Smooth muscle cell (in vitro differentiated cells): ENCODE measurements at regions not wholly inside any gene's neighbourhood (a gene's known extent, or its start where the extent isn't known, plus 50 kb on each side); places are given as distances from the start of the nearest gene placed in this dataset.

Source experiments
- DNase-seq: peaks from one replicate; lab custom pipeline; 2025; ENCODE audit not compliant: unreplicated experiment; lab: John Stamatoyannopoulos, UW
- H2AFZ ChIP-seq: fragments of 200-600 bp; sonication (generic); 2 replicates; pipeline ENCODE4 v1.6.0; 2016; ENCODE audit warnings: antibody characterized with exemption, low read depth, mild to moderate bottlenecking
- H3F3A ChIP-seq: fragments of 200-600 bp; sonication (generic); 2 replicates; pipeline ENCODE4 v1.6.0; 2017; ENCODE audit warnings: antibody characterized with exemption, low read depth
- H3K27ac ChIP-seq: fragments of 200-600 bp; sonication (generic); 2 replicates; pipeline ENCODE4 v1.5.1; 2016; ENCODE audit warnings: low read depth, mild to moderate bottlenecking
- H3K27me3 ChIP-seq: fragments of 200-600 bp; sonication (generic); 2 replicates; pipeline ENCODE4 v1.6.1; 2016; ENCODE audit warnings: low read depth, mild to moderate bottlenecking
- H3K36me3 ChIP-seq: fragments of 200-600 bp; sonication (generic); 2 replicates; pipeline ENCODE4 v1.5.1; 2016; ENCODE audit warnings: low read depth
- H3K4me1 ChIP-seq: fragments of 200-600 bp; sonication (generic); 2 replicates; pipeline ENCODE4 v1.5.1; 2016; ENCODE audit warnings: low read depth
- H3K4me2 ChIP-seq: fragments of 200-600 bp; sonication (generic); 2 replicates; pipeline ENCODE4 v1.6.0; 2016; ENCODE audit warnings: mild to moderate bottlenecking
- H3K4me3 ChIP-seq: fragments of 200-600 bp; sonication (generic); 2 replicates; pipeline ENCODE4 v1.5.1; 2016; ENCODE audit warnings: mild to moderate bottlenecking
- H3K79me2 ChIP-seq: fragments of 200-600 bp; sonication (generic); 2 replicates; pipeline ENCODE4 v1.6.0; 2016; ENCODE audit warnings: low read depth, mild to moderate bottlenecking
- H3K9ac ChIP-seq: fragments of 200-600 bp; sonication (generic); 2 replicates; pipeline ENCODE4 v1.6.0; 2016; ENCODE audit warnings: low read depth
- H3K9me3 ChIP-seq: fragments of 200-600 bp; sonication (generic); replicated peaks from 2 replicates; pipeline ENCODE4 v1.5.1; 2016; ENCODE audit warnings: low read depth
- H4K20me1 ChIP-seq: fragments of 200-600 bp; sonication (generic); 2 replicates; pipeline ENCODE4 v1.6.0; 2016; ENCODE audit warnings: low read depth
- CTCF ChIP-seq: fragments of 200-600 bp; sonication (generic); IDR thresholded peaks from 2 replicates; pipeline ENCODE4 v1.5.1; 2017; ENCODE audit warnings: borderline replicate concordance, mild to moderate bottlenecking, antibody characterized with exemption; ENCODE audit not compliant: insufficient read depth, poor library complexity, severe bottlenecking
- WGBS: methylation state at CpG from one replicate; pipeline ENCODE4 v1.1.7; 2016; ENCODE audit warnings: low lambda C conversion rate; 5-methylcytosine and 5-hydroxymethylcytosine counted together

- Histone ChIP-seq H3K9ac (no peak overlapping the region), H3F3A (peaks cover 23% of the 10 kb centered on the region), H3K27ac (peak overlapping the region; percentile 87), H4K20me1 (no peaks in the 10 kb centered on the region), H2AFZ (no peak overlapping the region), H3K4me1 (peaks cover 24% of the 10 kb centered on the region), H3K79me2 (no peaks in the 10 kb centered on the region), H3K9me3 (no peaks in the 10 kb centered on the region), H3K4me3 (no peak overlapping the region), H3K27me3 (no peaks in the 10 kb centered on the region), H3K4me2 (peak overlapping the region; percentile 40), H3K36me3 (peaks cover 1% of the 10 kb centered on the region)
- no peak for DNase-seq
- TF ChIP-seq CTCF: no peak
- 56% methylated on average over 6 of the region's 6 CpGs for WGBS
Observed at GRCh38 chr18:4544142-4544541, 89.0 kb upstream of the DLGAP1 start.

- Histone ChIP-seq H3K27me3 (no peaks in the 10 kb centered on the region), H3K4me2 (peak overlapping the region; percentile 40), H3K9me3 (no peaks in the 10 kb centered on the region), H3K27ac (peak overlapping the region; percentile 87), H3K4me1 (peaks cover 24% of the 10 kb centered on the region), H3K79me2 (no peaks in the 10 kb centered on the region), H3K9ac (no peak overlapping the region), H3F3A (peaks cover 19% of the 10 kb centered on the region), H3K36me3 (peaks cover 6% of the 10 kb centered on the region), H2AFZ (no peak overlapping the region), H4K20me1 (no peaks in the 10 kb centered on the region), H3K4me3 (no peak overlapping the region)
- TF ChIP-seq CTCF: no peak
- DNase-seq: no peak
Observed at GRCh38 chr18:4543711-4544110, 88.6 kb upstream of the DLGAP1 start.

DNA sequence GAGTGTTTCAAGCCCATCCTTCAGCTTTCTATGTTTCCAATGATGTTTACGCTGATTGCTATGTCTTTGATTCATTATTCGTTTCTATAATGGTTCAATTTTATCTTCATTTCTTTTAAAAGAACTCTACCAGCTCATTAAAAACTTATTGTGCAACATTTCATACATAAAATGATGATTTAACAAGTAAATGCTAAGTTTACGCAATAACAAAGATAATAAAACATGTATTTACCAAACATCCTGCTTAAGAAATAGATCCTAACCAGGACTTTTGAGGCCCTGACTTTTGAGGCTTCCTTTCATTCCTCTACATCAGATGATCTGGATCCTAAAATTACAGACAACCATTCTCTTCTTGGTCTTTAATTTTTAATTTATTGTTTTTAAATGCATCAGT is 86.5 kb upstream of the DLGAP1 start:
- Histone ChIP-seq H3K4me1 (peaks cover 11% of the 10 kb centered on the region), H3K36me3 (peaks cover 12% of the 10 kb centered on the region), H3K79me2 (no peaks in the 10 kb centered on the region), H3K4me2 (peak overlapping the region; percentile 70), H3K27ac (peak overlapping the region; percentile 87), H3K27me3 (no peaks in the 10 kb centered on the region), H3K9me3 (no peaks in the 10 kb centered on the region), H4K20me1 (no peaks in the 10 kb centered on the region), H3F3A (peaks cover 19% of the 10 kb centered on the region), H3K4me3 (no peak overlapping the region), H2AFZ (peak overlapping the region; percentile 60), H3K9ac (no peak overlapping the region)
- 55% methylated on average over 3 of the region's 3 CpGs for WGBS
- DNase-seq: no peak
- no peak for TF ChIP-seq CTCF

- no peak for DNase-seq
- Histone ChIP-seq H3K4me2 (no peak overlapping the region), H3K27me3 (no peaks in the 10 kb centered on the region), H4K20me1 (no peaks in the 10 kb centered on the region), H3K4me3 (no peak overlapping the region), H3K4me1 (peaks cover 2% of the 10 kb centered on the region), H3F3A (peaks cover 14% of the 10 kb centered on the region), H3K9me3 (no peaks in the 10 kb centered on the region), H3K27ac (no peak overlapping the region), H3K9ac (no peak overlapping the region), H3K79me2 (no peaks in the 10 kb centered on the region), H3K36me3 (peaks cover 15% of the 10 kb centered on the region), H2AFZ (no peak overlapping the region)
- no peak for TF ChIP-seq CTCF
Observed at GRCh38 chr18:4536447-4536846, 81.3 kb upstream of the DLGAP1 start.
